Fibroblast of villous mesenchyme (primary cell): ENCODE measurements at regions not wholly inside any gene's neighbourhood (a gene's known extent, or its start where the extent isn't known, plus 50 kb on each side); places are given as distances from the start of the nearest gene placed in this dataset.

Experiments used
- DNase-seq: peaks from one replicate; pipeline ENCODE4 v3.0.0-alpha.2; 2010; ENCODE audit warnings: low read depth
- H3K4me3 ChIP-seq: 2 replicates; pipeline ENCODE4 v1.5.1; 2011; ENCODE audit warnings: low read depth, mild to moderate bottlenecking, low read length
- CTCF ChIP-seq: IDR thresholded peaks from 2 replicates; pipeline ENCODE4 v1.5.1; 2012; ENCODE audit warnings: low read depth, mild to moderate bottlenecking, low read length; ENCODE audit not compliant: insufficient read depth

- DNase-seq, result no peak
- TF ChIP-seq CTCF, result no peak
- H3K4me3 ChIP-seq, result no peak overlapping the region
These were observed 99.9 kb downstream of the SLIT2 start for GRCh38 chr4:20351360-20352162.

- H3K4me3 ChIP-seq, result no peak overlapping the region
- no peak for DNase-seq
- TF ChIP-seq CTCF, result no peak
These were observed 100.4 kb downstream of the SLIT2 start for GRCh38 chr4:20352163-20352431.

- no peak for DNase-seq
- no peak overlapping the region for H3K4me3 ChIP-seq
- TF ChIP-seq CTCF, result no peak
These were observed 101.9 kb downstream of the SLIT2 start for GRCh38 chr4:20353646-20354045.

- DNase-seq, result no peak
- H3K4me3 ChIP-seq, result no peak overlapping the region
- no peak for TF ChIP-seq CTCF
These were observed 102.4 kb downstream of the SLIT2 start for GRCh38 chr4:20354120-20354519.

GRCh38 chr4:20356565-20356964 is 104.9 kb downstream of the SLIT2 start:
- no peak for TF ChIP-seq CTCF
- no peak overlapping the region for H3K4me3 ChIP-seq
- no peak for DNase-seq

- DNase-seq, result no peak
- TF ChIP-seq CTCF, result no peak
- H3K4me3 ChIP-seq, result no peak overlapping the region
These were observed 106.4 kb downstream of the SLIT2 start for GRCh38 chr4:20358110-20358509.

- no peak overlapping the region for H3K4me3 ChIP-seq
- no peak for DNase-seq
- no peak for TF ChIP-seq CTCF
These were observed 108.0 kb downstream of the SLIT2 start for GRCh38 chr4:20359692-20360091.
